MV-4-11 (cell line): ENCODE measurements at regions not wholly inside any gene's neighbourhood (a gene's known extent, or its start where the extent isn't known, plus 50 kb on each side); places are given as distances from the start of the nearest gene placed in this dataset.

Experiments used
- DNase-seq: peaks from one replicate; lab custom pipeline; 2025; lab: John Stamatoyannopoulos, UW

DNA sequence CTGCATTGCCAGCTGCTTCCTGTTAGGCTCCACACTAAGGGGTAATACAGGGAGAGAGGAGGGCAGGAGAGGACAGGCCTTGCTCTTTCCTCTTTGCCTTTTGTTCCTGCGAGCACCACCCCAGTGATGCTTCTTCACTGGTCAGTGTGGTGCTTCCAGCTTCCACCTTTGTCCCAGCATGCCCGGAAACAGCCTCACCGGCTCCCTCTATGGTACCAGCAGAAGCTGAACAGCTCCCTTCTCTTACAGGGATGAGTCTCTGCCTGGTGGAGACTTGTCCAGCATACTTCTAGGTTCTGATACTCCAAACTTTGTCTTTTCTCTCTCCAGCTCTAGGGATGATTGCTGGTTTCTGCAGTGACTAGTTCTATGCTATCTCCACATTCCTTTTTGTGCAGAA, 413.3 kb downstream of the TSN start:
- no peak for DNase-seq

DNA sequence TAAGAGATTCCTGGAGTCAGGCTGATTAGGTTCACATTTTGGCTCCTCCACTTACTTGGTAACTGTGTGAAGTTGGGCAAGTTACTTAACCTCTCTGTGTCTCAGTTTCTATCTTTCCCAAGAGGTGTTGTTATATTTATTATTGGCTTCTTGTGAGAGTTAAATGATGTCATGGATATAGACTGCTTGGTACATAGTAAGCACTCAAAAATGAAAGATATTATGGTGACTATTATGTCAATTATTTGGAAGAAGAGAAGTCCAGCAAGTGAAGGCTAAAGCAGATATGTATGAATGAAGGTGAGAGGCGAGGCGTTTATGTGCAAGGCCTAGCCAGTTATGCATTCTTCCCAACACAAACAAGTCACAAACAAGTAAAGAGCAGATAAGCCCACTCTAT, 417.4 kb downstream of the TSN start:
- no peak for DNase-seq

DNA sequence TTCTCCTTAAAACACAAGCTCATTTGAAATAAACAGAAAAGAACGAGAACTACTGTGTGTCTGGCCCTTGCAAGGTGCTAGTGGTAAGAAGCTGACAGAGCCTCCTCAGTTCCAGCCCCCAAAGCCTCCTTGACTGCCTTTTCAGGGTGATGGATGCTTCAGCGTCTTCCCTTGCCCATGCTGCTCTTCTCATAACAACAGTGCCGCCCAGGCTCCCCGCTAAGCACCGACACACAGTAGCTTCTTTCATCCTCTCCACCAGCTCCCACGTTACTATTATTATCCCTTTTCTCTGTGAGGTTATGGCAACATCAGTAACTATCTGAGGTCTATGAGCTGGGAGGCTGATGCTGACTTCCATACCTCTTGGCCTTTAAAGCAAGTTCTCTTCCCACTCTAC, 418.6 kb downstream of the TSN start:
- DNase-seq = no peak

DNA sequence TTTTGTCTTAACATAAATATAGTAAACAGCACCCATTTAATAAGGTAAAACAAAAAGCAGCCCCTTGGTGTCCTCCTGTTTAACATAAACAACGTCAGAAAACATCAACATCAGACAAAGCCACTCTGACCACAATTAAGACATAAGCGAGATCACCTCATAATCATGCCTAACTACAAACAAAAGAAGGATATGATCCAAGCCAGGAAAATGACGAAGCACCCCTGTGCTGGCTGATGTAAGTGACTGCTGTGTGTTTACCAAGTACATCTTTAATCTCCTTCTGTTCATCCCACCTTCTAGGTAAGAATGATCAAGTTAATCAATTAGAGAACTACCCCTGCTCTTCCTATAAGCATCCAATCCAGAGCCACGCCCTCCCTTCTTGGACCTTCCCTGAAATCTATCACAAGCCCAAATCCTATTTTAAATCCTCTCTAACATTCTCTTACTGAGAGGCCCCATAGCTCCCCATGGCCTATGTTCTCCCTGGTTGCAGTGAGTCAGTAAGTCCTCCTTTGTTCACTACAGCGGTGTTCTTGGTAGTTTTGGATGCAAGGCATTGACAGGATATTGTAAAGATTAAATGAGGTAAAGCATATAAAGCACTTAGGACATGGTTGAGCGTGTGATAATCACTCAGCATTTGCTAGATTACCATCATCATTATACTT, 424.2 kb downstream of the TSN start:
- no peak for DNase-seq

DNA sequence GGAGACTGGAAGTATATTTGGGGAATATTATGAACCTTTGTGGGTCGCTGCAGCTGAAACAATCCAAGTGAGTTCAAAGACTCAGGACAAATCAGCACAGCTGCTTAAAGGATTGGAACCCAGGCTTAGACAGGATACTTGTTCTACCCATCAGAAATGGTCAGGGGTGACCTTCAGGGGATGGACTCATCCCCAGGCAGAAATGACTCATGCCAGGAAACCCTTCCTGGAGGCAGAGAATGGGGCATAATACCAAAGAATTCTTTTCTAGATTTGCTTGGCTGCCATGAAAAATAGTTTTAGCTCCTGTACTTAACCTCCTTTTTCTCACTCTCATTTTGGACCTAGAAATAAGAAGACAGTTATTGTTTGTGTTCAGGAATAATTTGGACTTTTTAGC, 425.5 kb downstream of the TSN start:
- no peak for DNase-seq

DNA sequence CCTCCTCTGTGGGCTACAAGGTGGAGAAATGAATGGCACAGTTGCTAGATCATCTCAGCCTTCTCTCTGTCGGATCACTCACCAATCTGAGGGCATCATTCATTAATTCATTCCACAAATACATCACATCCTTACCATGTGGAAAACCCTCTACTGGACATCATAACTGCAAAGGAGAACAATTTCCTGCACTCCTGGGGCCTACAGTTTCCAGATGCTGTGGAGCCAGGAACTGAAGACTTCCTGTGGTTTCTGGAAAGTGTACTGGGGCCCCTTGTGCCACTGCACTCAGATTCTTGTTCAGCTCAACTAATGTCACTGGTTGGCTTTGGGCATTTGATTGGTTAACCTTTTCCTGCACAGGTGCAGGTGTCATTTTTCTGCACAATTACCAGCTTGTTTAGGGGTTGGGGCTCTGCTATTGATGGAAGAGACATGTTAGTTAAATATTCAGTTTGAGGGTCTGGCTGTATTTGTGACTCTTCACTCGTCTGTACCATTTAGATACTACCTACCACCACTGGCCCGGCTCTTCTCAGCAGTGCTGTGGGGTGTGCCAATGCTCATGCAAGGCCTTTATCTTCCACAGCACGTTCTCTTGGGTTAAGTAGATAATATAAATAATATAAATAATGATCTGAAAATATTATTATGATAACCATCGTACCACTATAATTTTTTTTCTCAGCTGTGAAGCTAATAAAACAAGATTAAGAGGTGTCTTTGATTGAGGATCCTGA, 427.3 kb downstream of the TSN start:
- DNase-seq = no peak

DNA sequence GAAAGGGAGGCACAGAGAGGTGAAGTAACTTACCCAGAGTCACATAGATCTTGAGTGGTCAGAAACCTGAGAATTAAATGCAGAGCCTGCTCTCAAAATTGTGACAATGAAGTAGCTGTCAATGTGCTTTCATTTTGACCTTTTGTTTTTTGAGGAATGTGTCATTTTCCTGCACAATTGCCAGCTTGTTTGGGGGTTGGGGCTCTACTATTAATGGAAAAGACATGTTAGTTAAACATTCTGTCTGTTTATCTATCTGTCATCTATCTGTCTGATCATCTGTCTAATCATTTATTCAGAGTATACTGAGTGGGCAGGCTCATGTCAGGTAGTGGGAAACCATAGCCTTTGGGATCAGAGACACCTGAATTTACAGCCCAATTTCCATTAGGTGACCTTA, 428.4 kb downstream of the TSN start:
- no peak for DNase-seq

DNA sequence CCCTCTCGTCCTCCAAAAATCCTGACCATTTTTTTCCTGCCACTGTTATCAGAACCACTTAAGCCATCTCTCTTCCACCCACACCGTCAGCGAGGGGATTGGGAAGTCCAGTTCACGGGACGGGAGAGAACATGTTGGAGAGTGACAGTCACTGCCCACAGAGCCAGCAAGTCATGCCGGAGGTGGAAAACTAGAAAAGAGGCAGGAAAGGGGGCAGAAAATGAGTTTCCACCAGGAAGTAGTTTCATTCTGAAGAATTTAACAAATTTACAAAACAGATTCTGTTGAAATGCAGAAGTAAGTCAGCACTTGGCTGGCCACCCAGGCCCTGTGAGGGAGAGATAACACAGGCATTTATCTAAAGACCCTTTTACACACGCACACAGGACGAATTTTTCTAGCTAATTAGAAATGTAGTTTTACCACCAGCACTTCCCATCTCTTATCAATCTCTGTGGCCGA, 431.3 kb downstream of the TSN start:
- no peak for DNase-seq

DNA sequence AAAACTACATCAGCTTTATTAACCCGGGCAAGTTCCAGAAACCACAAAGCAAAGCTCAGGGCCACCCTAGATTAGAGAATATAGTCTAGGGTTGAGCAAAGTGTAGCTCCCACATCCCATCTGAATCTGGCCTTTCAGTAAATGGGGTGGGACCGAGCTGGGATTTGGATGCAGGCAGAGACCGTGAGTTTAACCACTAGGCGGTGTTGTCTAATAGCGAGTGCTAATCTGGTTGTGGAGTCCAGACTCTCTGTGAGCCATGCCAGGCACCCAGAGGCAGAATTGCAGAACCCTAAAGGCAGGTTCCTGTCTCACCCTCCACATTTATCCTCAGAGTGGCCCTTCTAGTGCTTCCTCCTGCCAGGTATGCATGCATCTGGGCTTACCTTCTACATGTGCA, 435.9 kb downstream of the TSN start:
- peak; percentile 4 for DNase-seq

DNA sequence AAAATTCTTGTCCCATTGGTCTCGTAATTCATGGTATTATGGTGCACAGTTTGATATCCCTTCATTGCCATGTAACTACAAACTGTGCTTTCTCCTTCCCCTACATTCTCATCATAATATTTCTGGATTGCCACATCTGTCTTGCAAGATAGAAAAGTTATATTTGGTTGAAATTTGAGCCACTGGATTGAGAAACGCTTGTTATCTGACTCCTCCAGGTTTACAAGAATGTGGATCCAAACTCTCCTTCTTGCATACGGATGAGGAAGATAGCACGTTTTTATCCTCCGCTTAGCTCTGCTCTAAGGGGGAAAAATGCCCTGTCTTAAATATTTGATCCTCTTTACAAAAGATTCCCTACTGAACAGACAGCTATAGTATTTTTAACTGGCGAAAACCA, 438.2 kb downstream of the TSN start:
- no peak for DNase-seq

DNA sequence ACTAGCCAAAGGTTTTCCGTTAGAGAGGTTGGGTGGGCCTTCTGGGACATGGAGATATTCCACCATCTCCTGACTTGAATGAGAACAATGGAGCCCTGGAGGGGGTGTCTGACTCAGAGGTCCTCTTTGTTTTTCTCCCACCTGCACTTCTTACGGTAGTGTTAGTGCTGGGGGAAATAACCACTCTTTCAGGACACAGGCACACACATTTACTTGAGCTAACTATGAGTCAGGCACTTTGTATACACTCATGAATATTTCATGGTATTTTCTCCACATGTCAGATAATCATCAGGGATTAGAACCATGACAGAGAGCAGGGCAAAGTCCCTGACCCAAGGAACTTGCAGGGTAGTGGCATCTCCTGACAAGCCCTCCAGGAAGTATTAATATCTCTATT, 439.1 kb downstream of the TSN start:
- no peak for DNase-seq

DNA sequence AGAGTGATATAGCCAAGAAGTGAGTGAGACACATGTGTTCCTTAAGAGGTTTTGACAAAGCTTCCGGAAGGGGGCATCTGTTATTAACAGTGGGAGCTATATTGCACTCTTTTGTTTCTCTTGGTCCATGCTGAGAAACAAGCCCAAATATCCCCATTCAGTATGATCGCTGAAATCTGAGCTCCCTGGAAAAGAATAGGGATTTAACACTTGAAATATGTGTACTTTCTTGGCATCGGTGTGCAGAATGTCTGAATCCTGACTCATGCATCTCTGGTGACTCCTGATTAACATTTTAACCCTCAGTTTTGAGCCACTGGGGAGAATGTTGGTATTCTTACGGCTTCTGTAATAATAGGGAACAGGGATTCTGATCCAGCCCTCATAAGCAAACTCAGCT, 448.1 kb downstream of the TSN start:
- no peak for DNase-seq

DNA sequence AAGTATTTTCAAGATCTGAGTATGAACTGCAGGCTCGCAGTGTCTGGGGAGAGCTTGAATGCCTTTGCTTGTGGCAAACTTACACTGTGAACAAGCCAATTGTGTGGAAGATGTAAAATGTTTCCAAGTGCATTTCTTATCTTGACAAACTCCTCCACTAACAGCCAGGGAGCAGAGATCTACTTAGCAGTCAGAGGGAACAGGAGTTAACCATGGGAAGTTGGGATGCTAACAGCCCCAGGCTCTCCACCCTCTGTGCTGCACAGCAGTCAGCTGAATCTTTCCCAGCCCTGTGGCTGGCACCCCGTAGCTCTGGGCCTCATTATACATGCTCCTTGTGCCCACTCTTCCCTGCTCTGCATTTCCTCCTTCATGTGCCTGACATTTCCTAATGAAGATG, 450.2 kb downstream of the TSN start:
- no peak for DNase-seq

DNA sequence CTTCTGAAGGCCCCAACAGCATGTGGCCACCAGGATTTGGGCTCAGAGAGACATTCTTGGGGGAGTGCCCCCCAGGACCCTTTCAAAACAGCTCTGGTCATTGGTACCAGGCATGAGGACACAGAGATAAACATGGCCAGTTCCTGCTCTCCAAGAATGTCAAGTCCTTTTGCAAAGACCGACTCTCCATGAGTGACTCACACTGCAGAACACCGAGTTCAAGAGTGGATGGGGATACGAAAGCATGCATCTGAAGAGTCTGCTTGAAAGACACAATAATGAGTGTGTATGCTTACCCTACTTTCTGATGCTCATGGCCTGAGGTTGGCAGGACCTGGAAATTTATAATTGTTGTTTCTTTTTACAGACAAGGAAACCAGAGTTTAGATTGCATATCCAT, 450.6 kb downstream of the TSN start:
- no peak for DNase-seq

DNA sequence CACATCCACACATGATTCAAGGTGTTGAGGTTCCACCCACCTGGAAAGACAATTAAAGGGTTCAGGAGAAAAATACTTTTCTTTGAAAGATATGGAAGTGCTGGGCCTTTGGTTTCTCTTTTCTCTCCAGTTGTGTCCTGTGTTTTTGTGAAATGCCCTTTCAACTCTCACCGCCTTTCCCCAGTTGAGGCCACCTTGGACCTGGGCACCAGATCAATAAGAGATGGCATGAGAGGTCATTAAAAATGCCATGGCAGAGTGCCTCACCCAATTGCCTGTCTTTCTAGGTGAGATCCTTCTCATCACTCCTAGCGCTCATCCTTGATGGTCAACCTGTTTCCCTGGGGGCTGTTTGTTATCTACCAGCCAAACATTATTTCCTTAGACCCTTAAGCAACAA, 453.9 kb downstream of the TSN start:
- DNase-seq = no peak

DNA sequence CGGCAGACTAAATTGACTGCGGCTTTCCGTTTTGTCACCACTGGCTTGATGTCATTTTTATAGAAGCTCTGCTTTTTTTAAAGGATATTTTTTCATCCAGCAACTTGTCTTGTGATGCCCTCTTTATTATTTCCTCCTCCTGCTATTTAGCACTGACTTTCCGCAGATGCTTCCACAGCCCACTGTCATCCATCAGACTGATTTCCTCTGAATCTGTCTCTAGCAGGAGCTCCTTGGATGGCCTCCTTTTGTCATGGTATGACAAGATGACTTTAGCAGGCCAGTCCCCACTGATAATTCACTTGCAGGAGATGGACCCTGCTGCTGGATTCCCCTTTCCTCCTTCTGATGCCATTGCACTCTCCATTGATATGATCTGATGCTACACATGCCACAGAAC, 454.6 kb downstream of the TSN start:
- no peak for DNase-seq

DNA sequence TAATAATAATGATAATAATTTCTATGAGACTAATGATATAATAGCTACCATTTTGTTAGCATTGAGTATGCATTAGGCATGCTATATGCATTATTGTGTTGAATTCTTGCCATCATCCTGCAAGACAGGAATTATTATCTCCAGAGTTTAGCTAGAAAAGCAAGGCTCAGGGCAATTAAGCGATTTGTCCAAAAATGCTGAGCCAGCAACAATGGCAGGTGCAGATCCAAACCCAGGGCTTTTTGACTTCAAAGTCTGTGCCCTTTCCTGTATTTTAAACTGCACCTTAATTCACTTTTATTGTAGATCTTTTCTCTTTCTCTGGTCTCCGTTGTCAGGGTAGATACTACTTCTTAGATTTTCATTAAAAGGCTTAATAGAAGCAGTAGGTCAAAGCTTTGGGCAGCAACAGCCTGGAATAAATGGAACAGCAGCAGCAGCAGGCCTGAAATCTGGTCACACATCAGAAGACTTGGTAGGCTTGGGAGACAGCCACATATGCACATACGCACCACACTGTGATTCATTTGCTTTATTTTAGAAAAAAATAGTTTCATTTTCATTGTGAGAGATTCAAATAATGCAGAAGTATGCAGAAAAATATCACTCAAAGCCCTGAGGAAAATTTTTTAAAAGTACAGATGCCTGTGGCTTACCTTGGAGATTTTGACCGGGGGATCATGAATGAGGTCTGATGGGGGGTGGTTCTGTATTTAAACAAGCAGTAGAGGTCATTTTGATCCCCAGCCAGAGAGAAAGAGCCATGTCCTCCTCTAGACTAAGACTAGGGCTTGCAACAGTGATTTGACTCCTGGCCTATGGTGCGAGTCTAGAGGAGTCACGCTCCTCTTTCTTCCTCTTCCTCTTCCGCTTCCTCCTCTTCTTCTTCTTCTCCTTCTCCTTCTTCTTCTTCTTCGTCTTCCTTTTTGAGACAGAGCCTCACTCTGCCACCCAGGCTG, 455.7 kb downstream of the TSN start:
- no peak for DNase-seq

DNA sequence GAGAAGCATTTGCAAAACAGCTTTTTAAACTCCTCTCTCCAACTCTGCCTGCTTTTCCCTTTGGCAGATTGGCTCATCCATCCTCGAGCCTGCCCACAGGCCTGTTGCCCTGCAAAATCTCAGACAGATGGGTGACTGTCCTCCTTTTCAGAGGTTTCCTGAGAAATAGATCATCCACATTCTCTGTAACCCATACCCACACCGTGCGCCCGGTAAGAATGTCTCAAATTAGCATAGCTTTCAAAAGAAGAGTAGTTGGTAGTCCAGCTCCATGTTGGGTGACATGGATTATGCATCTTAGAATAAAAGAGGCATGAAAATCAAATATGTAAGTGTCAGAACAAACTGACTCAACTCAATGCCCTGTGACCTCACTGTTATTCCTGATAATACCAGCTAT, 457.9 kb downstream of the TSN start:
- no peak for DNase-seq

DNA sequence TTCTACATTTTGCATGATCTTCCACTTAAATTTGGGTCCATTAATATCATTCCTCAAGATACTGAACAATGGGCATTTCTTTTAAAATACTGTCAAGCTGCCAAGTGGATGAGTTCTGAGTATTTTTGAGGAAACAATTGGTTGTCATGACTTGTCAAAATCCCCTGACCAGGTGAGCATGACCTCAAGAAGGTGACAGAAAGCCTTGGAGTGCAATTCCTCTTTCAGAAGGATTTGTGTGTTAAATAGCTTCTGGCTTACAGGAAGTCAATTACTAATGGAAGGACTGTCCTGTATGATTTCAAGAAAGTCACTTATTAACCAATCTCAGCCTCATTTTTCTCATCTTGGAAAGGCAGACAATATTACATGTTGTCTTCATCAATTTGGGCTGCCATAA, 460.6 kb downstream of the TSN start:
- DNase-seq = no peak

DNA sequence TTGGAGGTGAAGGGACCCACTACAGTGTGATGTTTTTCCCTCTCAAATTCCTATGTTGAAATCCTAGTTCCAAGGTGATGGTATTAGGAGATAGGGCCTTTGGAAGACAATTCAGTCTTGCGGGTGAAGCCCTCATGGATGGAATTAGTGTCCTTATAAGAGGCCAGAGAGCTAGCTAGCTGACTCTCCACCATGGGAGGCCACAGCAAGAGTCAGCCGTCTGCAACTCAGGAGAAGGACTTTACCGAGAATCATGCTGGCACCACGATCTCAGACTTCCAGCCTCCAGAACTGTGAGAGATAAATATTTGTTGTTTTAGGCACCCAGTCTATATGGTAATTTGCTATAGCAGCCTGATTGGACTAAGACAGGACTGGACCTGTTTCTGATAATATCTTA, 461.4 kb downstream of the TSN start:
- DNase-seq = no peak

DNA sequence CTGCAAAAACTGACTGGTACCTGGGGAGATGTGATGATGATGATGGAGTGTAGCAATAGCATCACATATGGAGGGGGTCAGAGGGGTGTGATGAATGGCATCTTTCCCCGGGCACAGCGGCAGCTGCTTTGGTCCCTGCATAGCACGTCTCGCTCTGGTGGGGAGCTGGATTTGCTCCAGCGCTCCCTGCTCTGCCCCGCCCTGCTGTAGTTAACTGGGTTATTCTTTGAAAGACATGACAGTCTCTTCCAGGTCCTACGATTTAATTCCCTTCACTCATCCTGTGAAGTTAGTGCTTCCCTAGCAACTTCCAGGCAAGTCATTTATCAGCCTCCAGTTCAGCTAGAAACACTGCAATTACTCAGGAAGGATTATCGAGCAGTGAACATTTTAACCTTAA, 463.1 kb downstream of the TSN start:
- no peak for DNase-seq

DNA sequence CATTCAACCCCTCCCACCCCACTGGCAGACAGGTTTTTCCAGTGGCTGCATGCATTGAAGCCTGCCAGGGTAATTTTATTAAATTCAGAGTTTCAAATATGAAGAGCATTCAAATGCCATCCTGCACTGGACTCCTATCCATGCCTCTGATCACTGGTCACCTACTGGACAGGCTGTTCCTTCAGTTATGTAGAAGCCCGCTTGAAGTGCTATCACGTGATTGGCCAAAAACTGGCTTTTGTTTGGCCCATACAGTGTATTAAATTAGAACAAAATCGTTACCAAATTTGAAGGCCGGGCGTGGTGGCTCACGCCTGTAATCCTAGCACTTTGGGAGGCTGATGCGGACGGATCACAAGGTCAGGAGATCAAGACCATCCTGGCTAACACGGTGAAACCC, 464.1 kb downstream of the TSN start:
- no peak for DNase-seq

DNA sequence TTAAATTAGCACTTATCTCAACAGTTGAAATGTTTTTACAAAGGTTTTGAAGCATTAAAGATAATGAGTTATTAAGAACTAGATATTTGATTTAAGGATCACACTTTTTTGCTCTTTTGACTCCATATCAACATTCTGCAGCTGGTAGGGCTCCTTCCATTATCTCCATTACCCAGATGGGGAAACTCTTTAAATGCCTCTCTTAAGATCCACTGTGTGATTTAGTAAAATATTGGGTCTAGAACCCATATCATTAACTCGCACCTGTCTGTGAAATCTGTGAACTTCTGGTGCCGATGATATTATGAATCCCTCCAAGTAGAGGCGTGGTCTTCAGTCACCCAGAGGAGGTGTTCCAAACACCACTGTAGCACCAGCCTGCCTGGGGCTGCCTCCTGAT, 466.2 kb downstream of the TSN start:
- DNase-seq = no peak
